ENCODE measurements at regions not wholly inside any gene's neighbourhood (a gene's known extent, or its start where the extent isn't known, plus 50 kb on each side); places are given as distances from the start of the nearest gene placed in this dataset.

DNA sequence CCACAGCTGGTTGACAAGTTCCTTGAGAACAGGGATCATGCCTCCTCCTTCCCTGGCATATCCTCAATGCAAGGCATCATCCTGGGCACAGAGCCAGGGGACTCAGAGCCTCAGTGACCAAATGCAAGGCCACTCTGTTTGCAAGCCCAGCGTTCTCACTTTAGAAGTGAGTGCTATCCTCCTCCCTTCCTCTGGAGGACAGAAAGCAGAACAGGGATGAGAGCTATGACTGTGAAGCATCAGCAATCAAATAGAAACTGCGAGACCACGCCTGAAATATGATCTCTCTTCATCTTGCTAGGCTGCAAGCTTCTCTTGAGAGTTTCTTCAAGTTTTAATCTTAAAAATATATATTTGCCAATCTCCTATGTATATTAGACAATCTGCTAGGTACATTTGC is 119.8 kb downstream of the LRATD1 start:
- no peaks in the 10 kb centered on the region for H4K20me1 ChIP-seq (ENCODE audit: insufficient read depth, low read length)
- H3K4me2 ChIP-seq (ENCODE audit: low read length), result peak overlapping the region; percentile 77
- peak overlapping the region; percentile 31 for H3K27ac ChIP-seq (ENCODE audit: low read length)
- H3K79me2 ChIP-seq (ENCODE audit: low read length), result no peaks in the 10 kb centered on the region
- H3K9ac ChIP-seq (ENCODE audit: low read length), result no peak overlapping the region
- H3K4me3 ChIP-seq (ENCODE audit: low read length), result peak overlapping the region; percentile 40
- H3K36me3 ChIP-seq (replicated peaks; ENCODE audit: low read depth, low read length), result no peaks in the 10 kb centered on the region
- TF ChIP-seq EZH2phosphoT487 (IDR thresholded peaks at IDR 0.05; ENCODE audit: low read depth), result no peak
- no peak for TF ChIP-seq CTCF (IDR thresholded peaks at IDR 0.05; ENCODE audit: low read depth, low read length)
- no peaks in the 10 kb centered on the region for H3K9me3 ChIP-seq (ENCODE audit: insufficient read depth, low read length)
- no peak overlapping the region for H2AFZ ChIP-seq (ENCODE audit: low read depth, low read length)
- peaks cover 41% of the 10 kb centered on the region for H3K4me1 ChIP-seq (ENCODE audit: low read length)
- peaks cover 6% of the 10 kb centered on the region; the same call in 1 of the 2 replicates for H3K27me3 ChIP-seq (ENCODE audit: low read depth, low read length)

DNA sequence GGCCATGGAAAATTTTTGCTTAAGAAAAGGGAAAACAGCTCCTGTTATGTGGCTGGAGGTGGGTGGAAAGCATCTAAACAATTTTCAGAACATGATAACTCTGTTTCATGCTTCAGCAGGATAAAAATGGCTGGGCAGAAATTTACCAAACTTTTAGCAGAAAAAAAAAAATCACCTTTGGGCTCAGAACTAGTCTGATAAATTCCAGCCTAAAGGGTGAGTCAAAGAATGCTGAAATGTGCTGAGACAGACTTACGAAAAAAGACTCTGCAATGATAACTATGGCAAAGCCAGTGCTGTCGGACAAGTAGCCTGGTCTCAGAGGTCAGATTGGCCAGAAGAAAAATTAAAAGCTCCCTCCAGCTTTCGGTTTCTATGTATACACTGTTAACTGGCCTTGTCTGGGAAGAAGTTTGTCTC is 123.6 kb downstream of the LRATD1 start:
- Histone ChIP-seq H3K4me3 (ENCODE audit: low read length) (no peak overlapping the region), H3K9ac (ENCODE audit: low read length) (no peak overlapping the region), H4K20me1 (ENCODE audit: insufficient read depth, low read length) (no peaks in the 10 kb centered on the region), H3K9me3 (ENCODE audit: insufficient read depth, low read length) (no peaks in the 10 kb centered on the region), H3K79me2 (ENCODE audit: low read length) (no peaks in the 10 kb centered on the region), H3K36me3 (replicated peaks; ENCODE audit: low read depth, low read length) (no peaks in the 10 kb centered on the region), H3K27me3 (ENCODE audit: low read depth, low read length) (no peaks in the 10 kb centered on the region), H3K4me1 (ENCODE audit: low read length) (peaks cover 26% of the 10 kb centered on the region), H2AFZ (ENCODE audit: low read depth, low read length) (no peak overlapping the region), H3K4me2 (ENCODE audit: low read length) (no peak overlapping the region), H3K27ac (ENCODE audit: low read length) (no peak overlapping the region)
- TF ChIP-seq CTCF (IDR thresholded peaks at IDR 0.05; ENCODE audit: low read depth, low read length) (no peak), EZH2phosphoT487 (IDR thresholded peaks at IDR 0.05; ENCODE audit: low read depth) (no peak)

DNA sequence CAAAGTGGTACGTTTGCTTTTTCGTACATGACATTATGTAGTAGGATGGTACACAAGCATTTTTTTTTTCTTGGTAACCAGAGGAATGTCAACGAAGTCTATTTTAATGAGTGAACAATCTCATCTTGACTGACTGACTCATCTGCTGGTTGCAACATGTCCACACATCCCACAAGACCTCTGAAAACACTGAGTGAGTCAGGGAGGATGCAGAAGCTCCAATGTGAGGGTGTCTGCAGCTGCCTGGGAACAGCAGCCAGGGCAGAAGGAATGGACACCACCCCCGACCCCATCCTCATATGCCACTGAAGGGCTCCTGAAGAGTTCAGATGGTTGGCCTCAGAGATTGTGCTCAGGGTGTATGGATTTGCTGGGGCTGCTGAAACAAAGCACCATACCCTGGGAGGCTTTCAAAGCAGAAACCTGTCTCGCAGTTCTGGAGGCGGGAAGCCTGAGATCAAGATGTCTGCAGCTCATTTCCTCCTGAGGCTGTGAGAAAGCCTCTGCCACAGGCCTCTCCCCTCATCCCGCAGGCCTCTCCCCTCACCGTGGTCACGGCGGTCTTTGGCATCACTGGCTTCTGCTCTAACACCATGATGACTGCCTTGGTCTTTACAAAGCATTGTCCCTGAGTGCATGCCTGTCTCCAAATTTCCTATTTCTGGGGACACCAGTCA is 124.6 kb downstream of the LRATD1 start:
- TF ChIP-seq EZH2phosphoT487 (IDR thresholded peaks at IDR 0.05; ENCODE audit: low read depth) (no peak), CTCF (IDR thresholded peaks at IDR 0.05; ENCODE audit: low read depth, low read length) (no peak)
- Histone ChIP-seq H3K27ac (ENCODE audit: low read length) (no peak overlapping the region), H3K36me3 (replicated peaks; ENCODE audit: low read depth, low read length) (no peaks in the 10 kb centered on the region), H3K27me3 (ENCODE audit: low read depth, low read length) (no peaks in the 10 kb centered on the region), H4K20me1 (ENCODE audit: insufficient read depth, low read length) (no peaks in the 10 kb centered on the region), H2AFZ (ENCODE audit: low read depth, low read length) (no peak overlapping the region), H3K4me1 (ENCODE audit: low read length) (peaks cover 16% of the 10 kb centered on the region), H3K4me2 (ENCODE audit: low read length) (no peak overlapping the region), H3K9me3 (ENCODE audit: insufficient read depth, low read length) (no peaks in the 10 kb centered on the region), H3K9ac (ENCODE audit: low read length) (no peak overlapping the region), H3K79me2 (ENCODE audit: low read length) (no peaks in the 10 kb centered on the region), H3K4me3 (ENCODE audit: low read length) (no peak overlapping the region)

DNA sequence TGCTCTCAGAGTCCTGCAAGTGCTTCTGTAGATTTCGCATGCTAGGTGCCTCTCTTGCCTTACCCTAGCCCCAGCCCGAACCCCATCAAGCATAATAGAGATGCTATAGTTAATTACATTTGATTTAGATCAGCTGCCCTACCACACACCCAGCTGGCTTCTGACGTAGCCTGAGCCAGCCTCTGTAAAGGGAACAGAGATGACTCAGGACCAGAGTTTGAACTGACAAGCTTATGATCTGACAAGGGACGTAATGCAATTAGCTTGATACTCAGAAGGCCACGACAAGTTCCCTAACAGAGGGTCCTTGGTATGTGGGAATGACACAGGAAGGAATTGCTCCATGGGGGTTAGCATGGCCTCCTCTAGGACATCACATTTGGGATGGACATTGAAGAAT is 126.6 kb downstream of the LRATD1 start:
- TF ChIP-seq EZH2phosphoT487 (IDR thresholded peaks at IDR 0.05; ENCODE audit: low read depth), result no peak
- no peak for TF ChIP-seq CTCF (IDR thresholded peaks at IDR 0.05; ENCODE audit: low read depth, low read length)
- H2AFZ ChIP-seq (ENCODE audit: low read depth, low read length), result no peak overlapping the region
- H4K20me1 ChIP-seq (ENCODE audit: insufficient read depth, low read length), result no peaks in the 10 kb centered on the region
- no peaks in the 10 kb centered on the region for H3K9me3 ChIP-seq (ENCODE audit: insufficient read depth, low read length)
- H3K27ac ChIP-seq (ENCODE audit: low read length), result no peak overlapping the region
- H3K4me2 ChIP-seq (ENCODE audit: low read length), result no peak overlapping the region
- H3K9ac ChIP-seq (ENCODE audit: low read length), result no peak overlapping the region
- no peaks in the 10 kb centered on the region for H3K4me1 ChIP-seq (ENCODE audit: low read length)
- no peaks in the 10 kb centered on the region for H3K36me3 ChIP-seq (replicated peaks; ENCODE audit: low read depth, low read length)
- H3K27me3 ChIP-seq (ENCODE audit: low read depth, low read length), result no peaks in the 10 kb centered on the region
- H3K4me3 ChIP-seq (ENCODE audit: low read length), result no peak overlapping the region
- no peaks in the 10 kb centered on the region for H3K79me2 ChIP-seq (ENCODE audit: low read length)
